SK-N-SH (cell line): ENCODE measurements at regions not wholly inside any gene's neighbourhood (a gene's known extent, or its start where the extent isn't known, plus 50 kb on each side); places are given as distances from the start of the nearest gene placed in this dataset.

Experiments used
- CTCF ChIA-PET: fragments of 300-600, 350-600 bp; formaldehyde crosslinking; extraction: SDS; loops from one replicate; lab custom pipeline; 2021; lab: Yijun Ruan, JAX
- POLR2A ChIA-PET: fragments of 350-600 bp; sonication (Branson Sonifier 250); formaldehyde crosslinking; extraction: SDS; loops from one replicate; lab custom pipeline; 2020; ENCODE audit warnings: antibody characterized with exemption, inconsistent platforms; lab: Yijun Ruan, JAX
- DNase-seq: peaks from one replicate; pipeline ENCODE4 v3.0.0; 2012
- H2AFZ ChIP-seq: fragments of 200-600 bp; sonication (generic); 2 replicates; pipeline ENCODE4 v1.8.1; 2016; ENCODE audit warnings: antibody characterized with exemption, mild to moderate bottlenecking, low read depth
- H3F3A ChIP-seq: fragments of 200-600 bp; sonication (generic); replicated peaks from 2 replicates; pipeline ENCODE3; 2016; ENCODE audit warnings: antibody characterized with exemption, mild to moderate bottlenecking; ENCODE audit not compliant: insufficient read depth
- H3K27ac ChIP-seq, 2 experiments: fragments of 200-500 bp in 1 of 2; fragments of 200-600 bp in 1 of 2; sonication (Bioruptor generic) in 1 of 2; sonication (generic), shearing (Covaris generic) in 1 of 2; 2 replicates each; pipeline versions ENCODE4 v1.5.1 to v1.6.1; 2014 to 2016; ENCODE audit warnings: low read depth in 2 of 2, inconsistent platforms in 1 of 2, low read length in 1 of 2, mild to moderate bottlenecking in 1 of 2, mixed read lengths in 1 of 2
- H3K27me3 ChIP-seq: fragments of 200-600 bp; sonication (generic), shearing (Covaris generic); 2 replicates; pipeline ENCODE4 v1.6.1; 2016; ENCODE audit warnings: mixed run types; ENCODE audit not compliant: insufficient read depth
- H3K36me3 ChIP-seq, 2 experiments: fragments of 200-500 bp in 1 of 2; fragments of 200-600 bp in 1 of 2; sonication (Bioruptor generic) in 1 of 2; sonication (generic) in 1 of 2; replicated peaks in 1 of 2; 2 replicates each; pipeline versions ENCODE3 to v1.5.1; 2014 to 2016; ENCODE audit warnings: low read length in 1 of 2, mild to moderate bottlenecking in 1 of 2; ENCODE audit not compliant: insufficient read depth in 2 of 2, control insufficient read depth in 1 of 2
- H3K4me1 ChIP-seq, 2 experiments: fragments of 200-500 bp in 1 of 2; fragments of 200-600 bp in 1 of 2; sonication (Bioruptor generic) in 1 of 2; sonication (generic), shearing (Covaris generic) in 1 of 2; 2 replicates each; pipeline versions ENCODE4 v1.5.1 to v1.6.1; 2014 to 2016; ENCODE audit warnings: low read depth in 1 of 2, low read length in 1 of 2, mixed run types in 1 of 2; ENCODE audit not compliant: insufficient read depth in 2 of 2, control insufficient read depth in 1 of 2
- H3K4me2 ChIP-seq: fragments of 200-600 bp; sonication (generic), shearing (Covaris generic); 2 replicates; pipeline ENCODE4 v1.6.1; 2017; ENCODE audit warnings: mixed run types
- H3K4me3 ChIP-seq, 2 experiments: fragments of 200-500 bp in 1 of 2; fragments of 200-600 bp in 1 of 2; sonication (Bioruptor generic) in 1 of 2; sonication (generic), shearing (Covaris generic) in 1 of 2; 2 replicates each; pipeline versions ENCODE4 v1.5.1 to v1.8.1; 2014 to 2016; ENCODE audit warnings: low read depth in 2 of 2, inconsistent platforms in 1 of 2, low read length in 1 of 2, mild to moderate bottlenecking in 1 of 2, mixed read lengths in 1 of 2, moderate library complexity in 1 of 2
- H3K79me2 ChIP-seq: fragments of 200-600 bp; sonication (generic); 2 replicates; pipeline ENCODE4 v1.8.1; 2017; ENCODE audit warnings: mild to moderate bottlenecking; ENCODE audit not compliant: insufficient read depth
- H3K9ac ChIP-seq: fragments of 200-600 bp; sonication (generic); 2 replicates; pipeline ENCODE4 v1.6.1; 2017; ENCODE audit warnings: mixed run types
- H3K9me2 ChIP-seq: fragments of 200-600 bp; sonication (generic); 2 replicates; pipeline ENCODE4 v1.6.1; 2017; ENCODE audit warnings: mixed run types
- H3K9me3 ChIP-seq: fragments of 200-600 bp; sonication (generic); 2 replicates; pipeline ENCODE4 v1.6.1; 2017; ENCODE audit warnings: mixed run types, mild to moderate bottlenecking, moderate library complexity
- H4K20me1 ChIP-seq: fragments of 200-600 bp; sonication (generic); 2 replicates; pipeline ENCODE4 v1.6.1; 2017; ENCODE audit warnings: mild to moderate bottlenecking, mixed run types; ENCODE audit not compliant: insufficient read depth
- CHD2 ChIP-seq: fragments of 150-350 bp; IDR thresholded peaks from 2 replicates; pipeline ENCODE4 v1.6.1; 2018; ENCODE audit warnings: low read length; ENCODE audit not compliant: partially characterized antibody
- ELF1 ChIP-seq: IDR thresholded peaks from 2 replicates; pipeline ENCODE4 v1.4.0; 2012
- EP300 ChIP-seq, 2 experiments: IDR thresholded peaks; 2 replicates each; pipeline versions ENCODE4 v1.4.0 to v1.6.1; 2012; ENCODE audit warnings: borderline replicate concordance in 1 of 2, low read depth in 1 of 2, low read length in 1 of 2
- EZH2phosphoT487 ChIP-seq: fragments of 200-600 bp; sonication (generic); IDR thresholded peaks from 2 replicates; pipeline ENCODE4 v1.6.1; 2017; ENCODE audit warnings: low read depth, mixed run types, mild to moderate bottlenecking, antibody characterized with exemption, moderate library complexity, borderline replicate concordance
- FOSL2 ChIP-seq: IDR thresholded peaks from 2 replicates; pipeline ENCODE4 v1.4.0; 2012; ENCODE audit warnings: low read depth, mild to moderate bottlenecking, moderate library complexity, borderline replicate concordance
- GABPA ChIP-seq: IDR thresholded peaks from 2 replicates; pipeline ENCODE4 v1.4.0; 2012; ENCODE audit warnings: low read depth, mild to moderate bottlenecking
- IRF3 ChIP-seq: fragments of 150-350 bp; IDR thresholded peaks from 2 replicates; pipeline ENCODE4 v1.6.1; 2016; ENCODE audit warnings: mild to moderate bottlenecking, low read depth, low read length
- JUND ChIP-seq: IDR thresholded peaks from 2 replicates; pipeline ENCODE4 v1.4.0; 2012
- PBX3 ChIP-seq: IDR thresholded peaks from 2 replicates; pipeline ENCODE4; 2012
- RFX5 ChIP-seq: IDR thresholded peaks from 2 replicates; pipeline ENCODE4 v1.6.1; 2012; ENCODE audit warnings: mild to moderate bottlenecking, improper control_type of control experiment, low read length
- SMC3 ChIP-seq: IDR thresholded peaks from 2 replicates; pipeline ENCODE4 v1.6.1; 2012; ENCODE audit warnings: low read depth, low read length, improper control_type of control experiment
- TAF1 ChIP-seq: IDR thresholded peaks from 2 replicates; pipeline ENCODE4 v1.6.1; 2012; ENCODE audit warnings: low read depth, mild to moderate bottlenecking, low read length, moderate library complexity, borderline replicate concordance
- TCF12 ChIP-seq: IDR thresholded peaks from 2 replicates; pipeline ENCODE4 v1.4.0; 2012
- USF1 ChIP-seq: IDR thresholded peaks from 2 replicates; pipeline ENCODE4 v1.4.0; 2012; ENCODE audit warnings: low read depth, borderline replicate concordance
- YY1 ChIP-seq: IDR thresholded peaks from 2 replicates; pipeline ENCODE4 v1.4.0; 2012; ENCODE audit warnings: low read depth, mild to moderate bottlenecking
- ZBTB33 ChIP-seq: IDR thresholded peaks from 2 replicates; pipeline ENCODE4 v1.4.0; 2012; ENCODE audit warnings: low read depth, borderline replicate concordance
- WGBS: methylation state at CpG from one replicate; pipeline ENCODE4 v1.1.6; 2017; ENCODE audit warnings: low lambda C conversion rate; 5-methylcytosine and 5-hydroxymethylcytosine counted together

- Histone ChIP-seq H3K36me3 (no peaks in the 10 kb centered on the region), H3K79me2 (no peaks in the 10 kb centered on the region), H3K27ac (no peak overlapping the region), H3K4me2 (no peak overlapping the region), H3F3A (no peaks in the 10 kb centered on the region), H3K9me3 (no peaks in the 10 kb centered on the region), H3K9me2 (no peaks in the 10 kb centered on the region), H3K27me3 (no peaks in the 10 kb centered on the region), H3K4me1 (no peaks in the 10 kb centered on the region), H3K9ac (no peak overlapping the region), H3K4me3 (no peak overlapping the region), H4K20me1 (no peaks in the 10 kb centered on the region), H2AFZ (no peak overlapping the region)
- no peak for DNase-seq
- 73% methylated on average over 4 of the region's 4 CpGs for WGBS
- ChIA-PET POLR2A (no interaction called here), CTCF (no interaction called here)
- TF ChIP-seq YY1: no peak
- no peak for TF ChIP-seq IRF3
- TF ChIP-seq SMC3: no peak
- no peak for TF ChIP-seq EZH2phosphoT487
- TF ChIP-seq GABPA: no peak
- TF ChIP-seq CHD2: no peak
- TF ChIP-seq RFX5: no peak
- no peak for TF ChIP-seq EP300 (IDR thresholded peaks at IDR 0.05; ENCODE audit: borderline replicate concordance in 1 of 2, low read depth in 1 of 2, low read length in 1 of 2)
- no peak for TF ChIP-seq PBX3
- TF ChIP-seq ZBTB33: no peak
- TF ChIP-seq TCF12: no peak
- no peak for TF ChIP-seq TAF1
- TF ChIP-seq JUND: no peak
- no peak for TF ChIP-seq USF1
- TF ChIP-seq ELF1: no peak
- no peak for TF ChIP-seq FOSL2
Observed at GRCh38 chr19:27753622-27754021, 1459.3 kb downstream of the UQCRFS1 start.
